ENCODE measurements at regions not wholly inside any gene's neighbourhood (a gene's known extent, or its start where the extent isn't known, plus 50 kb on each side); places are given as distances from the start of the nearest gene placed in this dataset.

DNA sequence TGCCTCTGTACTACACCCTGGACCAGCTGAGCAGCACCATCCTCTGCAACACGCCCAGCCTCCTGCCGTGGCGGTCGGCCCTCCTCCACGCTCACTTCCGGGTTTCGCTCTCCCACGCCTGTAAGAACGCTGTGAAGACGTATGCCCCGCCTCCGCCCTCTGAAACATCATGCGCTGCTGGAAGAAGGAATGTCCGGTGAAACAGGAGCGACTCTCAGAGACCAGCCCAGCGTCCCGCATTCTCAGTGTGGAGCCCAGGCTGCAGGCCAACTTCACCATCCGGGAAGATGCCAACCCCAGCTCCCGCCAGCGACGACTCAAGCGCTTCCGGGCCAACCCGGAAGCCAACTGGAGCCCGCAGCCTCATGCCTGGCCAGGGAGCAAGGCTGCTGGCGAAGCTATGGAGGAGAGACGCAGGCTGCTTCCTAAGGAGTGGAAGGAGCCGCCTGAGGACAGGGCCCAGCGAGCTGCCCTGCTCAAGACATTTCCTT is 186.1 kb upstream of the SLITRK2 start:
- TF ChIP-seq, protein P1, sequence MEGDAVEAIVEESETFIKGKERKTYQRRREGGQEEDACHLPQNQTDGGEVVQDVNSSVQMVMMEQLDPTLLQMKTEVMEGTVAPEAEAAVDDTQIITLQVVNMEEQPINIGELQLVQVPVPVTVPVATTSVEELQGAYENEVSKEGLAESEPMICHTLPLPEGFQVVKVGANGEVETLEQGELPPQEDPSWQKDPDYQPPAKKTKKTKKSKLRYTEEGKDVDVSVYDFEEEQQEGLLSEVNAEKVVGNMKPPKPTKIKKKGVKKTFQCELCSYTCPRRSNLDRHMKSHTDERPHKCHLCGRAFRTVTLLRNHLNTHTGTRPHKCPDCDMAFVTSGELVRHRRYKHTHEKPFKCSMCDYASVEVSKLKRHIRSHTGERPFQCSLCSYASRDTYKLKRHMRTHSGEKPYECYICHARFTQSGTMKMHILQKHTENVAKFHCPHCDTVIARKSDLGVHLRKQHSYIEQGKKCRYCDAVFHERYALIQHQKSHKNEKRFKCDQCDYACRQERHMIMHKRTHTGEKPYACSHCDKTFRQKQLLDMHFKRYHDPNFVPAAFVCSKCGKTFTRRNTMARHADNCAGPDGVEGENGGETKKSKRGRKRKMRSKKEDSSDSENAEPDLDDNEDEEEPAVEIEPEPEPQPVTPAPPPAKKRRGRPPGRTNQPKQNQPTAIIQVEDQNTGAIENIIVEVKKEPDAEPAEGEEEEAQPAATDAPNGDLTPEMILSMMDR (IDR thresholded peaks at IDR 0.05; ENCODE audit: low read length), result no peak
- no peak for TF ChIP-seq EZH2 (optimal IDR thresholded peaks at IDR 0.05; ENCODE audit: low read depth, low read length)
